ENCODE measurements at regions not wholly inside any gene's neighbourhood (a gene's known extent, or its start where the extent isn't known, plus 50 kb on each side); places are given as distances from the start of the nearest gene placed in this dataset.
"Not testable (repeated sequence)": the region's sequence is repeated elsewhere in the genome, so short reads cannot be mapped to it uniquely, and the experiment has no call there.

DNA sequence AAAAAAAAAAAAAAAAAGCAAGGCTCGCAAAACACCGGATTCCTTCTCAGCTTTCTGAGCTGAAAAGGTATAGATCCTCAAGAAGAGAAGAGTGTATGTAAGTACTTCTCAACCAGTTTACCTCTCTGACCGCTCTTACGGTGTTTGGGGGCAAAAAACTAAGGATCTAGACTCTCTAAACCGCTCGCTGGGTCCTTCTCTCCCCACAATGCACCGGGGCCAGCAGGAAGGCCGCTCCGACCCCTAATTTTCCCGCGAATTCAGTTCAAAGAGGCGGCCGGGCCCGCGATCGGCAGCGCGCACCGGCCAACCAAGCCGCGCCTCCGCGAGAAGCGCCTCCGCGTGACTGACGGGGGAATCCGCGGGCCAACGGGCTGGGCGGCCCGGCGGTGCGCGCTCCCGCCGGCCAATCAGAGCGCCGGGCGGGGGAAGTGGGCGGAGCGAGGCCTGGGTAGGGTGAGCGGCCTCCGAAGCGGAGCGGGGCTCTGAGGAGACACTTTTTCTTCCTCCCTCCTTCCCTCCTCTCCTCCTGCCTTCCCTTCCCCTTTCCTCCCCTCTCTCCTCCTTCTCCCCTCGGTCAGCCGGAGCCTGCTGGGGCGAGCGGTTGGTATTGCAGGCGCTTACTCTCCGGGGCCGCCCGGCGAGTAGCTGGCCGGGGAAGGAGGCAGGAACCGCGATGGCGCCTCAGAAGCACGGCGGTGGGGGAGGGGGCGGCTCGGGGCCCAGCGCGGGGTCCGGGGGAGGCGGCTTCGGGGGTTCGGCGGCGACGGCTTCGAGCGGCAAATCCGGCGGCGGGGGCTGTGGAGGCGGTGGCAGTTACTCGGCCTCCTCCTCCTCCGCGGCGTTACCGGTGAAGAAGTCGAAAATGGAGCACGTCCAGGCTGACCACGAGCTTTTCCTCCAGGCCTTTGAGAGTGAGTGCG lies 93.0 kb downstream of the CRLF3 start:
- peak; percentile 81 for DNase-seq

- not testable (repeated sequence) for DNase-seq
Measured at GRCh38 chr17:30730837-30731209, 93.7 kb downstream of the CRLF3 start.

DNA sequence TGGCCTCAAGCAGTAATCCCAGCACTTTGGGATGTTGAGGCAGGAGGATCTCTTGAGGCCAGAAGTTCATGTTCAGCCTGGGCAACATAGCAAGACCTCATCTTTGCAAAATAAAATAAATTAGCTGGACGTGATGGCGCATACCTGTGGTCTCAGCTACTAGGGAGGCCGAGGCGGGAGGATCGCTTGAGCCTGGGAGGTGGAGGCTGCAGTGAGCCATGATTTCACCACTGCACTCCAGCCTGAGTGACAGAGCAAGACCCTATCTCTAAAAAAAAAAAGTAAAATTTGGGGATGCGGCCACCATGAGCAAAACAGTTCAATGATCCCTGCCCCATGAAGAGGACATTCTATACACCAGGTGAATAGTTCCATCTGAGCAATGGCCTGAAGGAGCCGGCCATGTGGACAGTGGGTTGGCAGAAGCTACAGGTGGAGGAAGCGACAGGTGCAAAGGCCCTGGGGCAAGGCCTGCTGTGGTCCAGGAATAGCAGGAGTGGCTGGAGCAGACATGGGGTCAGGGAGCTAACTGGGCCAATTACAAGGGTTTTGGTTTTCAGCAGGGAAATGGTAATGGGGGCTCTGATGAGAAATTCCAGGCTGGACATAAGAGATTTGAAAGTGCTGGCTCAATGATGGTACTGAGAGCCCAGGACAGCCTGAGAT lies 94.2 kb downstream of the CRLF3 start:
- not testable (repeated sequence) for DNase-seq

GRCh38 chr17:30729471-30730170 lies 94.9 kb downstream of the CRLF3 start:
- DNase-seq: not testable (repeated sequence)

DNA sequence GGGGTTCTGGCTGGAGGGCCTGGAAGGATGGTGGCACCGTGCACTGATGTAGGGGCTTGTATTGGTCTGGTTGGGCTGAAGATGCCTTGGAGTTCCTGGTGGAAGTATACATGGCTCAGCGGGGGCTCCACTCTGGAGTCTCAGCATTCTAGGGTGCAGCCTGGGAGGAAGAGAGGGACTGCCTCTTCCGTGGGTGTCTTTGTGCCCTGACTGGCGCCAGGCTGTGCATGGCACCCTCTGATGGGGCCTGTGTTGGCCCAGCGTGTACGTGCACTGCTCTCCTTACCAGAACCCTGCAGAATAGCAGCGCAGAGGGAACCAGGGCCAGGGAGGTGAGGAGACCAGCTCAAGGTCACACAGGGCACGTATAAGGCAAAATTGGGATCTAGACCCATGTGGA lies 97.0 kb downstream of the CRLF3 start:
- not testable (repeated sequence) for DNase-seq

- not testable (repeated sequence) for DNase-seq
Measured at GRCh38 chr17:30726734-30727133, 97.8 kb downstream of the CRLF3 start.

DNA sequence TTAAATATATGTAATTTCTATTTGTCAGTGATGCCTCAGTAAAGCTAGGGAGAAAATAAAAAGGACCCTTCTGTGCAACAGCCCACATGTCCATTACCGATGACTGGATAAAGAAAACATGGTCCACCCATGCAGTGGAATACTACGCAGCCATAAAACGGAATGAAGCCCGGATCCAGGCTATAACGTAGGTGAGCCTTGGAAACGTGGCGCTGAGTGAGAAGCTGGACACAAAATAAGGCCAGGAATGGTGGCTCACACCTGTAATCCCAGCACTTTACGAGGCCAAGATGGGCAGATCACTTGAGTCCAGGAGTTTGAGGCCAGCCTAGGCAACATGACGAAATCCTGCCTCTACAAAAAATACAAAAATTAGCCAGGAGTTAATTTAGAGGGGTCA lies 98.2 kb downstream of the CRLF3 start:
- not testable (repeated sequence) for DNase-seq

GRCh38 chr17:30724034-30724650 lies 100.3 kb downstream of the CRLF3 start:
- not testable (repeated sequence) for DNase-seq

- DNase-seq: not testable (repeated sequence)
Measured at GRCh38 chr17:30722114-30722780, 102.2 kb downstream of the CRLF3 start.

GRCh38 chr17:30720971-30721370 lies 103.5 kb downstream of the CRLF3 start:
- DNase-seq: not testable (repeated sequence)

DNA sequence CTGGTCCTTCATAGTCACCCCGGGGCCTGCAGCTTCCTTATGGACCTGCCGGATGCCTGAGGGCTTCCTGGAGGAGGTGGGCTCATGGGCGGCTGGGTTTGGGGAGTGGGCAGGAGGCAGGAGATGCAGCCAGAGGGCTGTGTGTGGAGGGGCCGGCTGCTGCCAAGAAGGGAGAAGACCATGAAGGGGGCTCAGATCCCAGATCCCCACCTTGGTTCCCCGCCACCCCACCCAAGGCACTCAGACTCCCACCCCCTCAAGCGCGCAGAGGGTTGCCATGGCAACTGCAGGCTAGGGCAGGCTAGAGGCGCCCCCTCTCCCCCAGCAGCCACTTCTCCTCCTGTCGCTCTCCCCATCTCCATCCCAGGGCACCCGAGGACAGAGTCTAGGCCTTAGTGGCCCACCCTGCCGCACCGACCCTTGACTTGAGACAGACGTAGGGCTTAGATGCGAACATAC lies 104.5 kb downstream of the CRLF3 start:
- DNase-seq: no peak

- not testable (repeated sequence) for DNase-seq
Measured at GRCh38 chr17:30719131-30719973, 105.1 kb downstream of the CRLF3 start.

DNA sequence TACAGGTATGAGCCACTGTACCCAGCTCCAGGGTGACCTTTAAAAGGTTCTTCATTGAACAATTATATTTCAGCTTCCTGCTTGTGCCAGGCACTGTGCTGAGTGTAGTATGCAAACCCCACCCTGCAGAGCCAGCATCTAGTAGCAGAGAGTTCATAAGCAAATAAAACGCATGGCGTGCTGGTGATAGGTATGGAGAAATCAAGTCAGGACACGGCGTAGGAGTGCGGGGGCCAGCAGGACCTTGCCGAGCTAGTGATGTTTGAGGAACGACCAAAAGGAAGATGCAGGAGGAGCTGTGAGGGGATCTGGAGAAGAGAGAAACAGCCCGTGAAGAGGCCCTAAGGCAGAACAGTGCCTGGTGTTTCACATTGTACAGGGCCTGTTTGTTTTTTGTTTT lies 105.8 kb downstream of the CRLF3 start:
- DNase-seq: not testable (repeated sequence)

GRCh38 chr17:30718099-30718447 lies 106.4 kb downstream of the CRLF3 start:
- DNase-seq: not testable (repeated sequence)

DNA sequence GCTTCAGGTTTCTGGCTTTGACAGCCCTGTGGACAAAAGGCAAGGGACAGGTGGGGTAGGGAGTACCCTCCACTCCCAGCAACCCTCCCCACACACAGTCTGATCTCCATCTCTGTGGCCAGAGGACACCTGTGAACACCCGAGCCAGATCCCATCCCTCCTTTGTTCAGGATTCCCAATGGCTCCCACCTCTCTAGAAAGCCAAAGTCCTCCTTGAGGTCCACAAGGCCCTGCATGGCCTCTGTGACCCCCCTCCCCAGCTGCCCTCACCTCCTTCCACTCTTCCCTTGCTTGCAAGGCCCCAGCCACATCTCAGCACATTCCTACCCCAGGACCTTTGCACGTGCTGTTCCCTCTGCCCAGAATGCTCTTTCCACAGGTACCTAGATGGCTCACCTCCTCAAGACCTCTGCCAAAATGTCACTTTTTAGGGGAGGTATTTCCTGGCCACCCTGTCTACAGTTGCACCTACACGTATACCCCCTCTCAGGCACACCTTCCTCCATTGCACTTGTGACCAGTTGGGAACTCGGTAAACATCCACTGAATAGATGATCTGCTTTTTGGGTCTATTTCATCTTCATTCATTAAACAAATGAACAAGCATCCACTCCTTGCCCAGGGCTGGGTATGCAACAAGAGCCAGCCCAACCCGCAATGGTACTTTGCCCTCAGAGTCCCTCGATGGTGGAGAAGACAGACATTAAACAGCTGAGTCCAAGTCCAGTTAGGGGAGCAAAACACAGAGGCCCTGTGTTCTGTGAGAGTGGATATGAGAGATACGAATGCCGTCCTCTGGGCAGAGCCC lies 107.0 kb downstream of the CRLF3 start:
- DNase-seq: no peak

- no peak for DNase-seq
Measured at GRCh38 chr17:30716461-30717290, 107.8 kb downstream of the CRLF3 start.

DNA sequence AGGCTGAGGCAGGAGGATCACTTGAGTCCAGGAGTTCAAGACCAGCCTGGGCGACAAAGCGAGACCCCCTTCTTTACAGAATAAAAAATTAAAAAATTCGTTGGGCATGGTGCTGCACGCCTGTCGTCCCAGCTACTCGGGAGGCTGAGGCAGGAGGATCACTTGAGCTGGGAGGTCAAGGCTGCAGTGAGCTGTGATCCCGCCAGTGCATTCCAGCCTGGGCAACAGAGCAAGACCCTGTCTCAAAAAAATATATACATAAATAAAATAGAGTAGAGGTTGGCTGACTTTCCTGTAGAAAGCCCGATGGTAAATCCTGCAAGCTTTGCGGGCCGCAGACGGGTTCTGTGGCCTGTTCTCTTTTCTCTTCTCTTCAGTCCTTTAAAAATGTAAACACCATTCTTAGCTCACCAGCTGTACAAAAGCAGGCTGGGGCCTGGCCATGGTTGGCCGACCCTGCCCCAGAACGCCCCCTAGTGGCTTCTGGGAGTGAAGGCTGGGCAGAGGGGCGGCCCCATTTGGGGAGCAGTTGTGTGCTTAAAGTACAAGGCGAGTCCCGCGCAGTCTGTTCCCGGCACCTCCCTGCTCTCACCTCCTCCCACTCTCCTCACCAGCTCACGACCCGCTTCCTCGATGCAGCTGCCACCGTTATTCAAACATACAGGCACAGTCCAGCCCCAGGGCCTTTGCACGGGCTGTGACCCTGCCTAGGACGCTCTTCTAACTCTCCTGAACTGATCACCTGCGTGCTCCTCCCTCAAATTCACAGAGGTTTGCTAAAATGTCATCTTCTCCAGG lies 109.5 kb downstream of the CRLF3 start:
- DNase-seq: not testable (repeated sequence)

- not testable (repeated sequence) for DNase-seq
Measured at GRCh38 chr17:30713805-30714204, 110.7 kb downstream of the CRLF3 start.

GRCh38 chr17:30712859-30713258 lies 111.6 kb downstream of the CRLF3 start:
- DNase-seq: not testable (repeated sequence)

Data from NCI-H526 treated with DMSO at 0.1 percent for 48 hours (cell line).